ENCODE measurements at regions not wholly inside any gene's neighbourhood (a gene's known extent, or its start where the extent isn't known, plus 50 kb on each side); places are given as distances from the start of the nearest gene placed in this dataset.
"Not testable (repeated sequence)": the region's sequence is repeated elsewhere in the genome, so short reads cannot be mapped to it uniquely, and the experiment has no call there.

GRCh38 chr4:158122501-158122900 lies 50.3 kb downstream of the GASK1B start:
- H3K4me3 ChIP-seq (replicated peaks; ENCODE audit: insufficient read depth, low read length), result no peak overlapping the region
- no peak overlapping the region for H3K27ac ChIP-seq (replicated peaks)
- TF ChIP-seq REST (IDR thresholded peaks at IDR 0.05; ENCODE audit: insufficient replicate concordance, low read depth) (no peak), POLR2AphosphoS5 (IDR thresholded peaks at IDR 0.05; ENCODE audit: low read depth) (no peak), GABPA (IDR thresholded peaks at IDR 0.05; ENCODE audit: low read depth) (no peak), CTCF (IDR thresholded peaks at IDR 0.05; ENCODE audit: insufficient read depth, low read length) (no peak), SPI1 (IDR thresholded peaks at IDR 0.05; ENCODE audit: borderline replicate concordance, low read depth) (no peak)
- DNase-seq (ENCODE audit: low read depth in 1 of 2, low spot score in 1 of 2), result no peak
- H3K27me3 ChIP-seq (ENCODE audit: insufficient read depth, poor library complexity, severe bottlenecking), result no peaks in the 10 kb centered on the region

GRCh38 chr4:158121161-158121579 lies 51.7 kb downstream of the GASK1B start:
- TF ChIP-seq SPI1 (IDR thresholded peaks at IDR 0.05; ENCODE audit: borderline replicate concordance, low read depth) (no peak), POLR2AphosphoS5 (IDR thresholded peaks at IDR 0.05; ENCODE audit: low read depth) (no peak), REST (IDR thresholded peaks at IDR 0.05; ENCODE audit: insufficient replicate concordance, low read depth) (no peak), GABPA (IDR thresholded peaks at IDR 0.05; ENCODE audit: low read depth) (no peak), CTCF (IDR thresholded peaks at IDR 0.05; ENCODE audit: insufficient read depth, low read length) (no peak)
- no peak overlapping the region for H3K4me3 ChIP-seq (replicated peaks; ENCODE audit: insufficient read depth, low read length)
- DNase-seq (ENCODE audit: low read depth in 1 of 2, low spot score in 1 of 2), result no peak

GRCh38 chr4:158120645-158121151 lies 52.1 kb downstream of the GASK1B start:
- H3K27me3 ChIP-seq (ENCODE audit: insufficient read depth, poor library complexity, severe bottlenecking); H3K27ac ChIP-seq (replicated peaks); DNase-seq (ENCODE audit: low read depth in 1 of 2, low spot score in 1 of 2); H3K4me3 ChIP-seq (replicated peaks; ENCODE audit: insufficient read depth, low read length): not testable (repeated sequence)

More at GRCh38 chr4:158121161-158121579, 51.7 kb downstream of the GASK1B start:
- Histone ChIP-seq H3K27ac (replicated peaks) (no peak overlapping the region), H3K27me3 (ENCODE audit: insufficient read depth, poor library complexity, severe bottlenecking) (no peaks in the 10 kb centered on the region)

GRCh38 chr4:158112611-158113010 lies 60.2 kb downstream of the GASK1B start:
- TF ChIP-seq POLR2AphosphoS5 (IDR thresholded peaks at IDR 0.05; ENCODE audit: low read depth), result no peak
- peak; percentile 79 for TF ChIP-seq SPI1 (IDR thresholded peaks at IDR 0.05; ENCODE audit: borderline replicate concordance, low read depth)
- DNase-seq (ENCODE audit: low read depth in 1 of 2, low spot score in 1 of 2), result peak in 1 of 2 experiments; percentile 31
- H3K27me3 ChIP-seq (ENCODE audit: insufficient read depth, poor library complexity, severe bottlenecking), result no peaks in the 10 kb centered on the region
- H3K4me3 ChIP-seq (replicated peaks; ENCODE audit: insufficient read depth, low read length), result no peak overlapping the region
- no peak overlapping the region for H3K27ac ChIP-seq (replicated peaks)

- H3K4me3 ChIP-seq (replicated peaks; ENCODE audit: insufficient read depth, low read length), result no peak overlapping the region
- H3K27ac ChIP-seq (replicated peaks), result no peak overlapping the region
- no peak for TF ChIP-seq REST (IDR thresholded peaks at IDR 0.05; ENCODE audit: insufficient replicate concordance, low read depth)
- no peak for TF ChIP-seq CTCF (IDR thresholded peaks at IDR 0.05; ENCODE audit: insufficient read depth, low read length)
- no peak for TF ChIP-seq SPI1 (IDR thresholded peaks at IDR 0.05; ENCODE audit: borderline replicate concordance, low read depth)
- TF ChIP-seq POLR2AphosphoS5 (IDR thresholded peaks at IDR 0.05; ENCODE audit: low read depth), result no peak
- H3K27me3 ChIP-seq (ENCODE audit: insufficient read depth, poor library complexity, severe bottlenecking), result no peaks in the 10 kb centered on the region
- DNase-seq (ENCODE audit: low read depth in 1 of 2, low spot score in 1 of 2), result no peak
These were observed 61.6 kb downstream of the GASK1B start for GRCh38 chr4:158111241-158111640.

Measured in HL-60 (cell line).